CD4-positive, CD25-positive, alpha-beta regulatory T cell (primary cell): ENCODE measurements at regions not wholly inside any gene's neighbourhood (a gene's known extent, or its start where the extent isn't known, plus 50 kb on each side); places are given as distances from the start of the nearest gene placed in this dataset.

ENCODE experiments used
- ATAC-seq, 2 donors: fragments of 150-1000 bp; cut with Tn5 transposase; one replicate each; pipeline ENCODE4 v1.10.0; 2021; ENCODE audit warnings: low read depth in 2 of 2, moderate number of reproducible peaks in 2 of 2, moderate library complexity in 1 of 2
- DNase-seq, 3 donors: peaks; one replicate each; pipeline versions ENCODE4 v3.0.0 to v3.0.0-alpha.2; 2012 to 2022; ENCODE audit warnings: mixed read lengths in 1 of 3
- H3K27ac ChIP-seq: one replicate; pipeline ENCODE4 v1.7.0; 2013; ENCODE audit warnings: mild to moderate bottlenecking, low read length; ENCODE audit not compliant: insufficient read depth, poor library complexity, severe bottlenecking
- H3K27me3 ChIP-seq: one replicate; pipeline ENCODE4 v1.7.0; 2013; ENCODE audit warnings: low read length; ENCODE audit not compliant: control insufficient read depth, insufficient read depth
- H3K36me3 ChIP-seq: one replicate; pipeline ENCODE4 v1.7.0; 2013; ENCODE audit warnings: mild to moderate bottlenecking, low read length, moderate library complexity; ENCODE audit not compliant: control insufficient read depth, insufficient read depth
- H3K4me1 ChIP-seq: 2 replicates; pipeline ENCODE4 v1.7.0; 2013; ENCODE audit warnings: mild to moderate bottlenecking, low read length; ENCODE audit not compliant: insufficient read depth, control insufficient read depth, poor library complexity, severe bottlenecking
- H3K4me3 ChIP-seq: one replicate; pipeline ENCODE4 v1.7.0; 2013; ENCODE audit warnings: low read depth, mild to moderate bottlenecking, low read length, moderate library complexity
- H3K9me3 ChIP-seq, 2 experiments: 1 replicate in 1 of 2; 2 replicates in 1 of 2; pipeline ENCODE4 v1.7.0; 2013; ENCODE audit warnings: low read length in 2 of 2, mild to moderate bottlenecking in 1 of 2, moderate library complexity in 1 of 2; ENCODE audit not compliant: control insufficient read depth in 2 of 2
- H3K27ac Mint-ChIP-seq, 3 donors: one replicate each; pipeline ENCODE4 v1.8.0; 2020 to 2022; ENCODE audit warnings: mild to moderate bottlenecking in 3 of 3, mixed read lengths in 3 of 3, moderate library complexity in 2 of 3
- H3K27me3 Mint-ChIP-seq: one replicate; pipeline ENCODE4 v1.8.0; 2022; ENCODE audit warnings: mild to moderate bottlenecking, mixed read lengths
- H3K36me3 Mint-ChIP-seq: one replicate; pipeline ENCODE4 v1.8.0; 2020; ENCODE audit warnings: mixed read lengths
- H3K4me1 Mint-ChIP-seq, 4 donors: one replicate each; pipeline ENCODE4 v1.8.0; 2020 to 2022; ENCODE audit warnings: mixed read lengths in 4 of 4, mild to moderate bottlenecking in 1 of 4
- H3K4me3 Mint-ChIP-seq, 4 donors: one replicate each; pipeline ENCODE4 v1.8.0; 2020 to 2022; ENCODE audit warnings: mild to moderate bottlenecking in 4 of 4, mixed read lengths in 4 of 4, moderate library complexity in 3 of 4
- H3K9me3 Mint-ChIP-seq, 7 donors: one replicate each; pipeline ENCODE4 v1.8.0; 2020 to 2022; ENCODE audit warnings: mixed read lengths in 7 of 7, mild to moderate bottlenecking in 3 of 7, moderate library complexity in 2 of 7

DNA sequence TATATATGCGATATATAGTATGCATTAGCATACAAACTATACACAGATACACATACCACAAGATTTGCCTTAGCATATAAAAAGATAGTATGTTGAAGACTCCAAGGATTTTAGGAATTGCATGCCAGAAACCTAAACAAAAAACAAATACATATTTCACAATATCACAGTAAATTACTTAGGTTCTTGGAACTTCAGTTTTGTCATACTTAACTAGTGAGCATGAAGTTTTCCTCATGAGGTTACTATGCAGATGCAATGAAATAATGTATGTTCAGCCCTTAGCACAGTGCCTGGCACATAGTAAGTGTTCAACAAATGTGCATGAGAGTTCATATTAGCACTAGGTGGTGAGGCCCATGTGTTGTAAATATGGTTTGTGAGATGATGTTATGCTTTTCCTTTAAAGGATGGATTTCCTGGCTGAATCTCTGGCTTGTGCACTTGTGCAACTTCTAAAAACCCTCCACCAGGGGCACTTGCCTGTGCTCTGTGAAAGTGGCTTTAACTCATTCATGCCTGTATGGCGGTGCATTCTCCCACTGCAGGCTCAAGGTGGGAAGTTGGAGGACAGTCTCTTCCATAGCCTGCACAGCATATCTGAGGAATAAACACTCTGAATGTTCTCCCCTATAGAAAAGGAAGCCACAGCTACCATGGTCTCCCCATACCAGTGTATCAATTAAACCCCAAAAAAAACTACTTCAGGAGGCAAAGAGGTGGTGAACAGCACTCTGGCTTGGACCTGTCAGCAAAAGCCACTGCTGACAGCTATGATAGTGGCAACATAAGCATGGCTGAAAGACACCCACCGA lies 624.1 kb upstream of the CDH4 start:
- Mint-ChIP-seq H3K27ac (no peak overlapping the region), H3K4me1 (no peaks in the 10 kb centered on the region), H3K27me3 (no peaks in the 10 kb centered on the region), H3K36me3 (no peaks in the 10 kb centered on the region), H3K9me3 (peaks cover 0 to 3% (median 0%) of the 10 kb centered on the region in 7 donors), H3K4me3 (no peak overlapping the region)
- ATAC-seq (no peak), DNase-seq (no peak)
- Histone ChIP-seq H3K9me3 (no peaks in the 10 kb centered on the region), H3K36me3 (no peaks in the 10 kb centered on the region), H3K4me3 (no peak overlapping the region), H3K27me3 (no peaks in the 10 kb centered on the region), H3K4me1 (no peaks in the 10 kb centered on the region), H3K27ac (no peak overlapping the region)

DNA sequence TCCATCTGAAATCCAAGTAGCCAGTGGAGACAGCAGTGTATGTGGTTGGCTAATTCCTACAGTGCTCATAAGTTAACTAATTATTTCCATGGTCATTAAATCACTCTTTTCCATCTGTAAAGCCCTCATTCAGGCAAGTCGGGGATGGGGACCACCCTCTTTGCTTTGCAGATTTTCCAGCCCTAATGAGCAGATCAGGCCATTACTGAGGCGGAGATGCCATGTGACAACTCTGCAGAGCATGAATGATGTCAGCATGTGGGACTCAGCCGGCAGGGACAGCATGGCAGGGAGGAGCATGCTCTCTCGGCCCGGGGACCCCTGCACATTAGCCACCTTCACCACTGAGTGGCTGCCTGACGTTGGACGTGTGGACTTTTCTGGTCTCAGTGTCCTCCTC lies 623.3 kb upstream of the CDH4 start:
- Mint-ChIP-seq H3K4me1 (no peaks in the 10 kb centered on the region), H3K27ac (no peak overlapping the region), H3K4me3 (no peak overlapping the region), H3K36me3 (no peaks in the 10 kb centered on the region), H3K9me3 (peaks cover 0 to 3% (median 0%) of the 10 kb centered on the region in 7 donors), H3K27me3 (no peaks in the 10 kb centered on the region)
- no peaks in the 10 kb centered on the region for H3K27me3 ChIP-seq
- no peaks in the 10 kb centered on the region for H3K4me1 ChIP-seq
- H3K27ac ChIP-seq = no peak overlapping the region
- H3K4me3 ChIP-seq = no peak overlapping the region
- H3K9me3 ChIP-seq = no peaks in the 10 kb centered on the region
- DNase-seq = no peak
- no peak for ATAC-seq
- no peaks in the 10 kb centered on the region for H3K36me3 ChIP-seq

DNA sequence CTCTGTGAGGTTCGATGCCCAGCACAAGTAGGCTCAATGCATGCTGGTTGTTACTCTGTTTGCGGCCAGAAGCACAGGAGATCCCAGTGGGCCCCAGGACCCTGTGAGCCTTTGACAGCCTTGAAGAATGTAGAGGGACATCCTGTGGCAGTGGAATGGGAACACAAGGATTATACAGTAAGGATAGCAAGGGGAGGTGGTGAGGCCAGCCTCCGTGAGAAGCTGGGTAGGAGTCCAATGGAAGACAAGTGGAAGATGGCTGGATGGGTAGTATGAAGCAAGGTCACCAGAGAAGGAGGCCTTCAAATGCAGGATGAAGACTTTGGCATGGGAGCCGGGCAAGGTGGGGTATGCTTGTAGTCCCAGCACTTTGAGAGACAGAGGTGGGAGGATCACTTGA lies 622.9 kb upstream of the CDH4 start:
- no peaks in the 10 kb centered on the region for H3K9me3 ChIP-seq
- H3K4me3 ChIP-seq = no peak overlapping the region
- Mint-ChIP-seq H3K36me3 (no peaks in the 10 kb centered on the region), H3K9me3 (peaks cover 0 to 3% (median 0%) of the 10 kb centered on the region in 7 donors), H3K27ac (no peak overlapping the region), H3K27me3 (no peaks in the 10 kb centered on the region), H3K4me1 (no peaks in the 10 kb centered on the region), H3K4me3 (no peak overlapping the region)
- no peaks in the 10 kb centered on the region for H3K36me3 ChIP-seq
- no peaks in the 10 kb centered on the region for H3K4me1 ChIP-seq
- no peaks in the 10 kb centered on the region for H3K27me3 ChIP-seq
- DNase-seq (no peak), ATAC-seq (no peak)
- no peak overlapping the region for H3K27ac ChIP-seq

DNA sequence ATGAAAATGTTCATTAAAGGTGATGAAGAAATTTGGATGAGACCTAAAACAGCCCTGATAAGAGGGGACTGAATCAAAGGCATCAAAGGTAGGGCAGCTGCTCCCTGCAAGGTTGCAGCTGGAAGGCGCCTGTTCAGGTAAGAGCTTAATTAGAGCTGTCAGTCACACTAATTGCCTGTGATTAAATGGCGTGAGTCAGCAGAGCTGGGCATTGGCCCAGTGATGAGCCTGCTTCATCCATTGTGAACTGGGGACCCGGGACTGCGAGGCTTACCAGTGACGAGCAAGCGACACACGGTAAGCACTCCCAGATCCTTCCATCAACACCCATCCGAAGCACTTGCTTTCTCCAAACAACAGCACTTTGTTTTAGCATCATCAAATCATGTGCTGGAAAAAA lies 621.5 kb upstream of the CDH4 start:
- Histone ChIP-seq H3K4me1 (no peaks in the 10 kb centered on the region), H3K27me3 (no peaks in the 10 kb centered on the region), H3K9me3 (no peaks in the 10 kb centered on the region), H3K4me3 (no peak overlapping the region), H3K36me3 (no peaks in the 10 kb centered on the region), H3K27ac (no peak overlapping the region)
- Mint-ChIP-seq H3K4me3 (no peak overlapping the region), H3K27me3 (no peaks in the 10 kb centered on the region), H3K4me1 (no peaks in the 10 kb centered on the region), H3K36me3 (no peaks in the 10 kb centered on the region), H3K27ac (peak overlapping the region in 1 of 3 donors; percentile 60), H3K9me3 (peaks cover 0 to 5% (median 0%) of the 10 kb centered on the region in 7 donors)
- DNase-seq = no peak
- ATAC-seq = no peak

DNA sequence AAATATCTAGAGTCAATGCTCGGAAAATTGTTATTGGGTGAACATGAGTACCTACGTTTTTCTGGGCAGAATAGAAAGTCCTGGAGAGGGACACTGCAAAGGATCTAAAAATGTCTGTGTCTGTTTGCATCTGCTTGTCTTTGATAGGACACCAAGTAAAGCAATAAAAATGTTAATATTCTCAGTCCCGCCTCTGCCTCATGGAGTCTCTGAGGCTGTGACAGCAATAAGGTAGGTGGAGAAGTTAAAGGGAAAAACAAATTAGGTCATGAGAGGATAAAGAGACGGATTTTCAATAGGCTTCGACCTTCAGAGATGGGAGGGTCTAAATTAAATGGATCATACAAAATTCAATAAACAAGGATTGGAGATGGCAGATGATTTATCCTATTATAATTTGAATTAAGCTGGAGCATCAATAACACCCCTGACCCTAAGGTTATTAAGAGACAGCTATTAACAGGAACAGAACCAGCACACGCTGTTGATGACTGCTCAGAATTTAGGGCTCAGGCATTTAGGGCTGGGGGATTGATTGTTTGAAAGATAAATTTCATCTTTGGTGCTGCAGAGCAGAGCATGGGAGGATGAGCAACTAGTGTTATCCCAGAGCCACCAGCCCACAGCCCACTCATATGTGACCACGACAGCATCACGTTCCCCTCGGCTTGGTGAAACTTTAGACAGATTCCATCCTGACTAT lies 620.3 kb upstream of the CDH4 start:
- Mint-ChIP-seq H3K9me3 (peaks cover 0 to 5% (median 0%) of the 10 kb centered on the region in 7 donors), H3K4me3 (no peak overlapping the region), H3K36me3 (no peaks in the 10 kb centered on the region), H3K4me1 (no peaks in the 10 kb centered on the region), H3K27me3 (no peaks in the 10 kb centered on the region), H3K27ac (no peak overlapping the region)
- Histone ChIP-seq H3K4me1 (no peaks in the 10 kb centered on the region), H3K9me3 (no peaks in the 10 kb centered on the region), H3K4me3 (no peak overlapping the region), H3K36me3 (no peaks in the 10 kb centered on the region), H3K27me3 (no peaks in the 10 kb centered on the region), H3K27ac (no peak overlapping the region)
- no peak for ATAC-seq
- DNase-seq = no peak

DNA sequence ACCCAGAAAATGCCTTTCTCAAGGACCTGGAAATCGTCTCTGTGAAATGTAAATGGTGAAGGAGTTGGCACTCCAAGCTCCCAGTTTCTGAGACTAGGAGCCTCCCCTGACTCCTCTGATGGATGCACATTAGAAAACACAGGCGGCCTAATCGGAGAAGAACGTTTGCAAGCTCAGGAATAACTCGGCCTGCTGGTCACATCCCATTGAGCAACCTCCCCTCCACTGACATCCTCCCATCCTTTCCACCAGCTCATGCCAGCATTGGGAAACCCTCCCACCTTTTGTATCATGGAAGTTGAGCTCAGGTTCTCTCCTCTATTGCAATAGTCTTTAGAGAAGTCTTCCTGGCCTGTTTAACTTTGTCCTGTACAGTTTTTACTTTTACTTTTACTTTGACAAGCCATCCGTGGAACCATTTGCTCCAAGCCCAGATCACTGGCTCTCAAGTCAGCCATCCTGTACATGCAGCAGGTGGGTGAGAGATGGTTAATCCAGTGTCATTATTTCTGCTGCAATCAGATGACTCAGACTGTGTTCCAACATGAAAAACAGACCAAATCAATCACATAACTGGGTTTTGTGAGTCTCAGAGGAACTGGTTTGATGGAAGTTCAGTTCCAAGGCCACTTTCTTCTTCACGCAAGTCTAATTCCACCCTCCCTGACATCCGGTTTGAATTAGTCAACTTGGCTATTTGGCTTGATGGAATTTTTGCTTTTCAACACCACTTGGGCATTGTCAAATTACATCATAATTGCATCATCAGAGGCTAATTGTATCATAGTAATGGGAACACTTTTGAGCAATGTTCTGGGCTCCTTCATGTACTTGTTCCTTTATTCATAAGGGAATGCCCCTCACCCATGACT lies 619.4 kb upstream of the CDH4 start:
- ATAC-seq (no peak), DNase-seq (no peak)
- Mint-ChIP-seq H3K9me3 (peaks cover 0 to 5% (median 0%) of the 10 kb centered on the region in 7 donors), H3K4me3 (no peak overlapping the region), H3K36me3 (no peaks in the 10 kb centered on the region), H3K4me1 (no peaks in the 10 kb centered on the region), H3K27me3 (no peaks in the 10 kb centered on the region), H3K27ac (no peak overlapping the region)
- Histone ChIP-seq H3K27ac (no peak overlapping the region), H3K4me1 (no peaks in the 10 kb centered on the region), H3K27me3 (no peaks in the 10 kb centered on the region), H3K4me3 (no peak overlapping the region), H3K36me3 (no peaks in the 10 kb centered on the region), H3K9me3 (no peaks in the 10 kb centered on the region)

DNA sequence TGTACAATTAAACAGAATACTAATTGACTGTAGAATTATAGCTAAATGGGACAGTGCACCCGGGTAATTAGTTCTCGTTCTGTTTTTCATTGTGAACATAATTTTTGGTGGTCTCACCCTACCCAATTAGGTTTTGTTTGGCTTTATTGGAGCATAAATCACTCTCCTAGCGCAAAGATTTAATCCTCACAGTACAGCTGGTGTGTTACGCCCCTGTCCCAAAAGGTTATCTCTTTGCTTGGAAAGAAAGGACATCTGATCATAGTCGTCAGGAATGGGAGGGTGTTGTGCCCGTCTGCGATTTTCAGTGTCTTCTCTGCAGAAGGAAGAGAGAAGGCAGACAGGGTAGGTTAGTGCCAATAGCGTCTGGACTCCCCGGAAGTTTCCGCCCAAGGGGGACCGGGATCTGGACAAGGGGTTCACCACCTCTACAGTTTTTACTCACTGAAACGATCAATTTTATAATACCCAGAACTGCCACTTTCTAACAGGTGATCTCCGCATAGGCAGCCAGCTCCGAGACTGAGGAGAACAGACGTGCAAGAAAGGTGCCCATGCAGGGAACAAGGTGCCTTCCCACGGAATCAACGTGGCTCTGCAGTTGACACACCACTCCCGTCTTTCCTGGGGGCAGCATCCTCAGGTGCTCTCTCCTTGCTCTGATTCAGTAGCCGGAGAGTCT lies 617.4 kb upstream of the CDH4 start:
- H3K36me3 ChIP-seq = no peaks in the 10 kb centered on the region
- Mint-ChIP-seq H3K4me3 (no peak overlapping the region), H3K27me3 (no peaks in the 10 kb centered on the region), H3K36me3 (no peaks in the 10 kb centered on the region), H3K4me1 (no peaks in the 10 kb centered on the region), H3K9me3 (peaks cover 0 to 8% (median 0%) of the 10 kb centered on the region in 7 donors), H3K27ac (no peak overlapping the region)
- DNase-seq = no peak
- no peaks in the 10 kb centered on the region for H3K9me3 ChIP-seq
- H3K4me1 ChIP-seq = no peaks in the 10 kb centered on the region
- ATAC-seq = no peak
- no peaks in the 10 kb centered on the region for H3K27me3 ChIP-seq
- H3K27ac ChIP-seq = no peak overlapping the region
- H3K4me3 ChIP-seq = no peak overlapping the region
